ENCODE measurements at regions not wholly inside any gene's neighbourhood (a gene's known extent, or its start where the extent isn't known, plus 50 kb on each side); places are given as distances from the start of the nearest gene placed in this dataset.
"Not testable (repeated sequence)": the region's sequence is repeated elsewhere in the genome, so short reads cannot be mapped to it uniquely, and the experiment has no call there.

DNA sequence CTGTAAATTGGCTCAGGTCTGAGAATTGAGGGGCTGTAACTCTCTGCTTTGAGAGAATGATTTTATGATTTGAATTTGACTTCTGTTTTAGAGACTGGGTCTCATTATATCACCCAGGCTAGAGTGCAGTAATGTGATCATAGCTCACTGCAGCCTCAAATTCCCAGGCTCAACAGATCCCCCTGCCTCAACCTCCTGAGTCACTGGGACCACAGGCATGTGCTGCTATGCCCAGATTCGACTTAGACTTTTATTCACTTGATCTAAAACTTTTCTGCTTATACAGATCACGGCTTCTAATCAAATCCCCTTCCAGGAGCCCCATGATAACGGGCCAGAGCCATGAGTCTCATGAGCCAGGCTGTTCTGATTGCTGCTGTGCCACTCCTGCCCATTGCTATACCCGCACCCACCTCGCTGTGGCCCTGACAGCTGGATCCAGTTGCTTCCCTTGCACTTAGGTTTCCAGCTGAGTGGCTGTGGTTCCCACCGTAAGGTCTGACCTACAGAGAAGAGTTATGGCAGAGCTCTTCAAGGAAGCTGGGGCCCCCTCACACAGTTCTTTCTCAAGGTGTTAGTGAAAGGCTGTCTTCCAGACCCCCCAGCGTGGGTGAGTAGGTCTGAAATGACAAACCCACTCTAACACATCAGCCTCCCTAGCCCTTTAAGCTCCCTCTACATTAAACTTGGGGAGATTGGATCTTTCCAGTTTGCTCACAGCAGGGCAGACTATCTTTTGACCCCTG is 251.2 kb upstream of the SGCG start:
- no peak for DNase-seq

DNA sequence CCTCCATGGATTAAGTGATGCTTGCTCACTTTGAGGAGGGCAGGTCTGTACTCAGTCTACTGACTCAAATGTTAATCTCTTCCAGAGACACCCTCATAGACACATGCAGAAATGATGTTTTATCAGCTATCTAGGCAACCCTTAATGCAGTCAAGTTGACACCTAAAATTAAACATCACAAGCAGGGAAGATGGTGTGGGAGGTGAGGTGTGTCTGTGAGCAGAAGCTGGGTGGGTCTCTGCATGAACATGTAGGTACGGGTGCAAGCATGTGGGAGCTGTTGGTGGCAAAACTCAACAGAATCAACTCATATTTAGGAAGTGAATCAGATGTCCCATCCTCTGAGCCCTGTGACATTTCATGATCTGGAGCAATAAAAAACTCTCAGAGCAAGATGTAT is 249.2 kb upstream of the SGCG start:
- DNase-seq = no peak

DNA sequence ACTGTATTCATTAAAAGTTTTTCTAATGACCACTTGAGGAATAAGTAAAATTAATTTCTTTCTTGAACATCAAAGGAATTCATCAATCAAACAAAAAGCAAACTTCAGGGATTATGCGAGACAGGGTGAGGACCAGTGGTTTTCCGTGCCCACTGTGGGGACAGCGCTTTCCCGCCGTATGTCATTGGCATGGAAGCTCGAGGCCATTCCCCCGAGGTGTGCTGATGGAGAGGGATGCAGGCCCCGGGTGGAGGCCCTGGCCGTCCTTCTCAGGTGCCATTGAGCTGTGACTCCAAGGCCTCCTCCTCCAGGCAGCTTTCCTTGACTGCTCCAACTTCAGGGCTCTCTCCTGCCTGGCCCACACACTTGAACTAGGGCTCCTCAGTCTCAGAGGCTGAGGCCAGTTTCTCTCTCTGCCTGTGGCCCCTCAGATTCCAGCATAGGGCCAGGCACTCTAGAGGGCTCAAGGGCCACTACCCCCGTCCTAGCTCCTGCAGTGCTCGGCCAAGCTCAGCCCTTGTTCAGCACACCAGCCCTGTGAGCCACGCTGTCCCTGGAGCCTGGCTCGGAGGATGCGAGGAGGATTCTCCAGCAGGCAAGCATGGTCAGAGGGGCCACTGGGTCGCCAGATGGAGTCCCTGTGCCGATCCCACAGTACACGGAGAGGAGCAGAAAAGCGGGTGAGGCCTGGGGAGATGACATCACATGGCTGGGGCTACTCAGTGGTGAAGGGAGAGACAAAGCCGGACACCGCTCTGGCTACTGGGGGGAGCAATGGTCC is 248.0 kb upstream of the SGCG start:
- not testable (repeated sequence) for DNase-seq

DNA sequence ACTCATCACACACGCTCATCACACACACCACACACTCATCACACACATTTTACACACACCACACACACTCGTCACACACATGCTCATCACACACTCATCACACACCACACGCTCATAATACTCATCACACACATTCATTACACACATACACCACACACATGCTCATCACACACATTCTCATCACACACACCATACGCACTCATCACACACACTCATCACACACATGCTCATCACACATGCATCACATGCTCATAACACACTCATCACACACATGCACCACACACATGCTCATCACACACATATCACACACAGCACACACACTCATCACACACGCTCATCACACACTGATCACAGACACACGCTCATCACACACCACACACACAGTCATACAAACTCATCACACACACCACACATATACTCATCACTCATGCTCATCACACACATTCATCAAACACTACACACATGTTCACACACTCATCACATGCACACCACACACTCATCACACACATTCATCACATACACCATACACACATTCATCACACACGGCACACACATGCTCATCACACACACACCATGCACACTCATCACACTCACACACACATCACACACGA is 247.1 kb upstream of the SGCG start:
- DNase-seq = no peak

DNA sequence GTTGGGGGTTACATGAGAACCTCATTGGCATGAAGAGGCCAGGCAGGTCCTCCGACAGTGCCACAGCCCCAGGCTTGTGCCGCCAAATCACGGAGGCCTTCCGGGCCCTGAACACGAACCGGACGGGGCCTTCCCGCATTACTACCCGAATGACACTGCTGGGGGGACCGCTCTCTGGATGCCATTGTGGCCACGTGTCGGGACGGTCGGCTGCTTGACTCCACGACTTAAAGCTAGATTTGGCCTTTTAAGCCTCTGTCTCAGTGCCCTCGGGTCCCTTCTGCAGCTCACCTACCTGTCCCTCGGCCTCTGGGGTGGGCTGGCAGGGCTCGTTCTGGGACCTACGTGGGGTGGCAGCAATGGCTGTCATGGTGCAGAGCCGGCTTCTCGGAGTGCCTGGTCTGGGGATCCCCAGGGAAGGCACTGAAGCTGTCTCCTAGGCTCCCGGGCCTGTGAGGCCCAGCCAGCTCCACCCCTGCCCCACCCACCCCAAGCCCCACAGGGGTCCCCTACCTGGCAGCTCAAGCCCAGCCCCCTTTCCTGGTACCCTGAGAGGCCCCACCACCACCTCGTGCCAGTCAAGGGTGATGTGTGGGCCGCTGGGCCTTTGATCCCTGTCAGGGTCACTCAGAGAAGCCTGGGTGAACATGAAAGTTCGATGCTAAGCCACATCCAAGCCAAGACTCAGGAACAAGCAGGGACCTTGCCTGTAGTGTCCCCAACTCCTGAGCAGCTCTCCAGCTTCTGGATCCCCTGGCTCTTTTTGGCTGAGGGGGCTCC is 245.8 kb upstream of the SGCG start:
- no peak for DNase-seq

DNA sequence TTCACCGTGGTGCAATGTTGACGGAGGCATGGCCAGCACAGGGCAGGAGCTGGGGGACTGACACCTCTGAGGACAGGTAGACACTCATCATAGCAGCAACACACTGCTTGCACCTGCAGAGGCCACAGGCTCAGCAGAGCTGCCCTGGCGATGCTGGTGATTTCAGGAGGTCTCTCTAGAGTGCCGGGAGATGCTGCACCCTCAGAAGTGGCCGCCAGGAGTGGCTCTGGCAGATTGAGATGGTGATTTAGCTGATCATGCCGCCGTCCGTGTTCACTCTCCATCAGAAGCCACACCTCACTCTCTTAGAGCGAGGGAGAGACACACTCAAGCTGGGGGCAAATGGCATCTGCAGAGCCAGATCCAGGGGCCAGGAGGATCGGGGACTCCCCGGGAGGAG is 244.6 kb upstream of the SGCG start:
- no peak for DNase-seq

DNA sequence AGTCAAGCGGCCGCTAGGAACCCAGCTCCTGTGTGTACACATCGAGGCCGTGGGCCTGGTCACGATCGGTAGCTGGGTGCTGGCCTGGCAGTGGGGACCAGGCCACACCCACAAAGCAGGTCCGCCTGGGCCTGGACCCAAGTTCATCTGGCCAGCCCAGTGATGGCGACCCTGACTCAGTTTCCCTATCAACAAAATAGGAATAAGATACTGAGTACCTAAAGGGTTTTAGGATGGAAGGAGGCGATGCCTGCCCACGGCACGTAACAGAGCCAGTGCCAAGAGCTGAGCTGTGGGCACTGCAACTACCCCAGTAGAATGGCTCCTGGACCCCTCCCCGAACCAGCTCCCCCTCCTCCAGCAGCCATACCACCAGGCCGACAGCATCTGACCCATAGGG is 243.5 kb upstream of the SGCG start:
- DNase-seq = no peak

DNA sequence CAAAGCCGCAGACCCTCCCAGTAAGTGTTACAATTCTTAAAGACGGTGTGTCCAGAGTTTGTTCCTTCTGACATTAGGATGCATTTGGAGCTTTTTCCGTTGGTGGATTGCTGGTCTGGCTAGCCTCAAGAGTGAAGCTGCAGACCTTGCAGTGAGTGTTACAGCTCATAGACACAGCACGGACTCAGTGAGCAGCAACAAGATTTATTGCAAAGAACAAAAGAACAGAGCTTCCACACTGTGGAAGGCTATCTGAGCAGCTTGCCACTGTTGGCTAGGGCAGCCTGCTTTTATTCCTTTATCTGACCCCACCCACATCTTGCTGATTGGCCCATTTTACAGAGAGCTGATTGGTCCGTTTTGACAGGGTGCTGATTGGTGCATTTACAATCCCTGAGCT is 242.8 kb upstream of the SGCG start:
- DNase-seq = no peak

DNA sequence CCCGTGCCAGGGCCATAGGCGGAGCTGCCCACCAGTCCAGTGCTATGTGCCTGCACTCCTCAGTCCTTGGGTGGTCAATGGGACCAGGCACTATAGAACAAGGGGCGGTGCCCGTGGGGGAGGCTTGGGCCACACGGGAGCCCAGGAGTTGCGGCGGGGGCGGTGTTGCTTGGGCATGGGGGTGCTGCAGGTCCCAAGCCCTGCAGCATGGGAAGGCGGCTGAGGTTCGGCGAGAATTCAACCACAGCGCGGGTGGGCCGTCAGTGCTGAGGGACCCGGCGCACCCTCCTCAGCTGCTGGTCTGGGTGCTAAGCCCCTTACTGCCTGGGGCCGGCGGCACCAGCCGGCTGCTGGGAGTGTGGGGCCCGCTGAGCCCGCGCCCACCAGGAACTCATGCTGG is 242.2 kb upstream of the SGCG start:
- no peak for DNase-seq

DNA sequence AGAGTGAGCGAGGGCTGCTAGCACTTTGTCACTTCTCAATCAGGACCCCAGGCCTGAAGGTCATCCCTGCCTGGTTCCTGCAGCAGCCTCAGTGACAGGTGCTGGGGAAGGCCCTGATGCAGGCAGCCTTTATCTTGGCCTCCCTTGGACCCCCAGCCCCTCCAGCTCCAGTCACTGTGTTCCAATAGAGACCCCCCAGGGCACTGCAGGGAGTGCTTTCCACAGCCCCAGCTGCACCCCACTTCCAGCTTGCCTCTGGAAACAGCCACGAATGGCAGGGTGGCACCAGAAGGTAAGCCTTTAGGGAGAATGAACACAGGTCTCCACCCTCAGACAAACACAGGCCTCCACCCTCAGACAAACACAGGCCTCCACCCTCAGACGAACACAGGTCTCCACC is 241.6 kb upstream of the SGCG start:
- no peak for DNase-seq

DNA sequence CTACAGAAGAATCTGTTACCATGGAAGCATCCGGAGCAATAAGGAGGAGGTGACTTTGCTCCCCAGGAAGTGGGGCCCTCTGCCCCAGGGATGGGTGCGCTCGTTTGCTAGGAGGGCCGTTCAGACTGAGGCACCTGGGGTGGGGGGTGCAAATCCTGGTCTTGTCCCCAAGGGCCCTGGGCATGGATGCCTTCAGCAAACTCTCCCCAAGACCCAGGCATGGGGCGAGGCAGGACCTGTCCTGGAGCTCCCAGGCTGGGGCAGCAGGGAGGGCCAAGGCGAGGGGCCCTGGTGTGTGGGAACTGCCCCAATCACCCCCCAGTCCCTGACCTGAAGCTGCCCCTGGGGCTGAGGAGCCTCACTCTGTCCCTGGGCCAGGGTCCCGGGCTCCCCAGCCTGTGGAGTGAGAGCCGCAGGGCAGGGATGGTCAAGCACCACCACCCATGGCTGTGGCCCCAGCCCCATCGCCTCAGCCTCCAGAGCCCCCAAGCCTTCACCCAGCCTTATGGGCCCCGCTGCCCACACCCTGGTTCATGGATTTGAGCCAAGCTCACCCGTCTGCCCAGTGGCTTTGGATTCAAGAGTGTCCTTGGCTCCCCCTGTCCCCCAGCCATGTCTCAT is 240.6 kb upstream of the SGCG start:
- no peak for DNase-seq

DNA sequence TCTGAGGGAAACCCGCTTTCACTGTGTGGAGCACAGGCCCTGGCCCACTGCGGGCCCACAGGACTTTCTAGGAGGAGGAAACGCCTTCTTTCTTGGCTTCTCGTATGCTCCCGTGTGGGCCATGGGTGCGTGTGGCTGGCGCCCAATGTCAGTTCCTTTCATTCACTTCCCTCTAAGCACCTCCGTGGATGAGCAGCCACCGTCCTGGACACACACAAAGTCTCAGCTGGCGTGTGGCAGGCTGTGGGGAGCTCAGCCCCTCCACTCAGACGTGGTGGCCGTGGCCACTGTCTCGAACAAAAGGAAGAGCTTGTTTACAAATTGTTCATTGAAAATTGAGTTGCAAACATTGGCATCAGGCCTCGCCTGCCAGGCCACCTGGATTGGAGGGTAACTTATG is 240.0 kb upstream of the SGCG start:
- no peak for DNase-seq

DNA sequence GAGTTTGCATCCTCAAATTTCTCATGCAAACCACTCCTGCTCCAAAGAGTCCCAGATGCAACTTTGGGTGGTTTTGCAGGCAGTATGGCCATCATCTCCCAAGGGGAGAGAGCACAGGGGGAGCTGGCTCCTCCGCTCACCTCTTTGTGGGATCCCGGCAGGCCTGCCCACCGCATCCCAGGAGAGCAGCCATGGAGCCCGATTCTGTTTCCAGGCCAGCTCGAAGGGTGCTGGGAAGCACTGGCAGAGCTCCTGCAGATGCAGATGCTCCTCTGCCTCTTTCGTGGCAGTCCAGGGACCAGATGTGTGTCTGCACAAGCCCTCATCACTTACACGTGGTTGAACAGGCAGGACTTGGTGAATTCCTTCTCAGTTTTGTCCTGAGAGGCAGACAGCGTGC is 239.3 kb upstream of the SGCG start:
- not testable (repeated sequence) for DNase-seq

DNA sequence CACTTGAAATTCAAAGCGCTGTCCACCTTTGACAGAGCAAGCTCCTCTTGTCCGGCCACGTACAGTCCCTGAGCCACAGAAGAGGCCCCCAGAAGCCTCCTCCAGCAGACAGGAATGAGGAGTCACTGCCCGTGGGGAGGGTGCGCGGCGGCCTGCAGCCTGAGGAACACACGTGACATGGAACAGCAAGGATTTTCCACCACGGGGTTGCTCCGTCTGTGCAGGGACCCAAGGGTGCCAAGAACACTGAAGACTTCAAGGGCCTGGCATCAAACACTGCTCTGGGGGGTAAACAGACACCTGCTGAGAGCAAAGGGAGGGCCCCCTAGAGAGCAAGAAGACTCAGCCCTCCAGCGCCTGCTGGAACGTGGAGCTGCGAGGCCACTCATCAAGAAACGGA is 237.9 kb upstream of the SGCG start:
- not testable (repeated sequence) for DNase-seq

DNA sequence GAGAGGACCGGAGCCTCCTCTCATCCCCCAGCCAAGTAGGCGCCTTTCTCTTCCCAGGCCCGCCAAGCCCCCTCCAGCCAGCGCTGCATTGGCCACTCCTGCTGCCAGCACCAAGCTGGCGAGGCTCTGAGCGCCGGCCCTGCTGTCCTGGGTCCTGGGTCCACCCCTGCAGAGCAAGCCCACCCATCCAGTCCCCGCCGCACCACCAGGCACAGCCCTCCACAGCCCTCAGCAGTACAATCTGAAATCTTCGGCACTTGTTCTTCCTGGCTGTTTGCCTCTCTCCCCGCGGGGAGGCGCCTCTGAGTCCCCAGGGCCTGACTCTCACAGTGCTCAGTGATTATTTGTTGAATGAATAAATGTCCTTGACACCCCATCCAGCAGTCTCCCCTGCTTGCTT is 236.4 kb upstream of the SGCG start:
- no peak for DNase-seq

DNA sequence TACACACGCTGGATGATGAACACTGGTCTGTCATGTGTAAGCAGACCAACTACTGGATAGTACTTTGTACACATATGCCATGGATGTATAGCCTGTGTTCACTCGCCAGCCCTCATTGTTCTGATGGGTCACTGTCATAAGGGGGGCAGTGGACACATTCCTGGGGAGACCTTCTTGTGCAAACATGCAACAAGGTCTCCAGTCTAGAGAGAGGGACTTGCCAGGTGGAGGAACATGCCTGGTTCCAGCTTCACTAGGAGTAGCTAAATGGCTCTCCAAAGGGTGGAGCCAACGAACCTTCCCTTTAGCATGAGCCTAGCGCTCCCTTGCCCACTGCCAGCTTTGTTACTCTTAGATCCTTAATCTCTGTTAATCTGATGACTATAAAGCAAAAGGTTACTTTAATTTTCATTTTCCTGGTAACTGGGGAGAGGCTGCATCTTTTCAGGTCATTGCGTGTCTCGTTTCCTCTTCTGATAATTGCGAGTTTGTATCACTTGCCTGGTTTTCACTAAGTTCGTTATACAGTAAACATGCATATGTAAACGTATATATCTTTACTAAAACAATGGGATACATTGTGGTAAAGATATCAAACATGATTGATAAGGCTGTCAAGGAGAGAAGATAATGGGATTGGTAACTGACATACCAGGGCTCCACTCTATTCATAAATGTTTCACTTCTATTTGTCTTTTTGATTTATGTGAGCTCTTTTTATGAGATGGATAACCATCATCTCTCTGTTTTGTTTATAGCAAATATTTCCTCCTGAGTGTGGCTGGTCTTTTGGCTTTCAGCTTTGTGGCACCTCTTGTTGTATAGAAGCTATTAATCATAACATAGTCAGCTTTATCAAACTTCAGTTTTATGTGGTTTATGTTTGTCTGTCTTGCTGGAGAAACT is 235.2 kb upstream of the SGCG start:
- DNase-seq = no peak

DNA sequence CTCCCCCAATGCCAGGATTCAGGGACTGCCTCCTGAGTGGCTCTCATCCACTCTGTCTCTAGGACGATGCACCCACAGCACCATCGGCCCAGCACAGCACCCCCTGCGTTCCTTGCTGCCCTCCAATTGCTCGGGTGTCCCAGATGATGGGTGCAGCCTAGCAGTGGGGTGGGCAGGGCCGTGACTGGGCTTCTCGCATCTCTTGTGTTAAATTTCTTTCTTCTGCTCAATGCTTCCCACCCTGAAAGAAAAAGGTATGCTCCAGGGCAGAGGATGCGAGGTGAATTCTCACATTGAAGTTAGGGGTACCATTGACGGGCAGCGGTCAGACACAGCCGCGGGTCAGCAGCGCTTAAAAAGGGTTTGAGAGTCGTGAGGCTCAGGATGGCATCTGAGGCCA is 232.4 kb upstream of the SGCG start:
- no peak for DNase-seq

DNA sequence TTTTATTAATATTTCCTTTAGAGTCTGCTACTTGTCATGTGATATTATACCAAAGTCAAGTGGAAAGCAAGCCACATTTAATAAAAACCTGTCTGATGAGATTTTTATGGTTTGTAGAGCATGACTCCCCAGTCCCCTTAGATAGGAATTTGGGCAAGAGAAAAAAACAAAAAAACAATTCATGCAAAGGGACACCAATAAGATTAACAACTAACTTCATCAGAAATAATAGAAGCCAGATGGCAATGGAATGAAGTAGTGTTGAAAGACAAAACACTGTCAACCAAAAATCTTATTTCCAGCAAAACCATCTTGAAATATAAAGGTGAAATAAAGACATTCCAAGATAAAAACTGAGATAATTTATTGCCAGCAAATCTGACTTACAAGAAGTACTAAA is 228.8 kb upstream of the SGCG start:
- not testable (repeated sequence) for DNase-seq

DNA sequence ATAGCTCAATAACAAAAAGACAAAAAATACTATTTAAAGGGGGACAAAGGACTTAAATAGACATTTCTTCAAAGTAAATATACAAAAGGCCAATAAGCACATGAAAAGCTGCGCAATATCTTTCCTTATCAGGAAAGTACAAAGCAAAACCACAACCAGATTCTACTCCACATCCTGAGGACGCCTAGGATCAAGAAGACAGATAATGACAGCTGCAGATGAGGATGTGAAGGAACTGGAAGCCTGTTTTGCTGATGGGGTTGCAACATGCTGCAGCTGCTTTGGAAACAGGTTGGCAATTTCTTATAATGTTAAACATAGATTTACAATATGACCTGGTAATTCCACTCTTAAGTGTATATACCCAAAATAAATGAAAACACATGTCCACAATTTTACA is 225.6 kb upstream of the SGCG start:
- not testable (repeated sequence) for DNase-seq

DNA sequence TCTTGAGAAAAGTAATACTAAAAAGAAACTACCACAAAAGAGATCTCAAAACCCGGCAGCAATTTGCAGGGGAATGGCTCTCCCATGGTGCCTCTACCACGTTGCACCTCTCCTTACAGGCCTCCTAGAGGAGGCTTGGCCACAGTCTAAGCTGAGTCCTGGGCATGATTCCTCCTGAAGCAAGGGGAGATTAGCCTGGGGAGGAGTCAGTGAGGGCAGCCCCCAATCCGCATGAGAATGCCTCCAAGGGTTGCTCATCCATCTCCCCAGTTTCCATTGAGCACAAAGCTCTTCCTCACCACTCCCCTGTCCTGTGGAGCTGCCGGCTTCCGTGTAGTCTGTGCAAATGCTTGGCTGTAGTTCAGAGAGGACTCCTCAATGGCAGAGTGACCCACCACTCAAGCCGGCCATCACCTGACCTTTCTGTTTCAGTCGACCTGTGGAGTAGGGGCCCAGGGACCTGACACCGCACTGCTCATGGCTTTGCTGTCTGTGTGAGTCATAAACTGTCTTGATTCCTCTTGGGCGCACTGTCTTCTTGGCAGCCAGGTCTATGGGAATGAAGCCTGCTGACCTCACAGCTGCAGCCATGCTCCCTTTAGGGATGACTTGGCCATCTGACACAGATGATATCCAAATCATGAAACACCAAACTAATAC is 224.2 kb upstream of the SGCG start:
- DNase-seq = not testable (repeated sequence)

DNA sequence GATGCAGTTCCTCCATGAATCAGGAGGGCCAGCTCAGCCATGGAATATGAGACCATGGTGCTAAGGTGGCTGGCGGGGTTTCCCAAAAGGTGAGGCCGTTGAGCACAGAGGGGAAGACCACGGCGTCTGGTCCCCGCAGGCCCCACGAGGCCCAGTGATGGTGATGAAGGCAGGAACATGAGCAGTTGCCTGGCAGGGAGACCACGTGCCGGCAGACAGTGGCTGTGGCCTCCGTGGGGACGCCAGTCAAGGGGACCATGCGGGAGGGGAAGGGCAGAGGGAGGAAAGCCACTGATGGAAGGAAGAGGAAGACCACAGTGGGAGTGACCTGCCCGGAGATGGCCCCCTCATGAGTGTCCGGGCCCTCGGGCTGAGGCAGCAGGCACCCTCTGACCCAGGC is 220.9 kb upstream of the SGCG start:
- DNase-seq = not testable (repeated sequence)

Data from CD4-positive, alpha-beta T cell treated with Interleukin-1 beta for 1 hour (primary cell).